ENCODE measurements at regions not wholly inside any gene's neighbourhood (a gene's known extent, or its start where the extent isn't known, plus 50 kb on each side); places are given as distances from the start of the nearest gene placed in this dataset.

- no peak for TF ChIP-seq ZBTB33 (IDR thresholded peaks at IDR 0.05)
- TF ChIP-seq SP1 (IDR thresholded peaks at IDR 0.05), result no peak
- no peak for TF ChIP-seq RAD21 (IDR thresholded peaks at IDR 0.05)
- no peak for TF ChIP-seq MAX (IDR thresholded peaks at IDR 0.05)
- TF ChIP-seq CTCF (IDR thresholded peaks at IDR 0.05; ENCODE audit: low read depth, low read length, missing input control), result no peak
- TF ChIP-seq HNF4G (IDR thresholded peaks at IDR 0.05), result no peak
- no peak for TF ChIP-seq TAF1 (conservative IDR thresholded peaks at IDR 0.05)
- TF ChIP-seq EGR1 (IDR thresholded peaks at IDR 0.05; ENCODE audit: low read depth in 2 of 2), result no peak
- TF ChIP-seq FOXA1 (IDR thresholded peaks at IDR 0.05), result no peak
- no peak for TF ChIP-seq YY1 (IDR thresholded peaks at IDR 0.05)
- TF ChIP-seq HNF4A (conservative IDR thresholded peaks at IDR 0.05), result no peak
- TF ChIP-seq JUND (IDR thresholded peaks at IDR 0.05), result no peak
- TF ChIP-seq NR2F2 (IDR thresholded peaks at IDR 0.05), result no peak
- TF ChIP-seq GABPA (IDR thresholded peaks at IDR 0.05 in 1 of 2, conservative IDR thresholded peaks at IDR 0.05 in 1 of 2), result no peak
- TF ChIP-seq ATF3 (IDR thresholded peaks at IDR 0.05), result no peak
- TF ChIP-seq FOXA2 (IDR thresholded peaks at IDR 0.05), result no peak
- TF ChIP-seq RXRA (IDR thresholded peaks at IDR 0.05), result no peak
- no peak for TF ChIP-seq REST (IDR thresholded peaks at IDR 0.05)
- H3K36me3 ChIP-seq (ENCODE audit: control insufficient read depth in 4 of 4, insufficient read depth in 3 of 4, low read depth in 1 of 4, low read length in 3 of 4), result no peaks in the 10 kb centered on the region
- H3K9ac ChIP-seq (ENCODE audit: low read depth in 1 of 2, low read length in 2 of 2), result no peak overlapping the region
- H3K9me3 ChIP-seq (ENCODE audit: control insufficient read depth in 4 of 4, low read length in 3 of 4), result no peaks in the 10 kb centered on the region
- no peaks in the 10 kb centered on the region for H3K4me1 ChIP-seq (ENCODE audit: control insufficient read depth in 4 of 4, insufficient read depth in 4 of 4, low read length in 3 of 4)
- peaks cover 0 to 6% (median 0%) of the 10 kb centered on the region in 4 donors for H3K27me3 ChIP-seq (ENCODE audit: control insufficient read depth in 4 of 4, insufficient read depth in 4 of 4, low read length in 3 of 4)
- H3K27ac ChIP-seq (ENCODE audit: low read depth in 1 of 2, low read length in 2 of 2), result no peak overlapping the region
- no peak overlapping the region for H3K4me3 ChIP-seq (ENCODE audit: low read depth in 1 of 3, low read length in 3 of 3)
- DNase-seq (ENCODE audit: low spot score), result no peak
- 63% methylated on average over 4 of the region's 4 CpGs for WGBS
Observed at GRCh38 chr10:128318913-128319312, 192.7 kb upstream of the MKI67 start.

All from liver (tissue), 8 donors.